Renal cortical epithelial cell (primary cell): ENCODE measurements at regions not wholly inside any gene's neighbourhood (a gene's known extent, or its start where the extent isn't known, plus 50 kb on each side); places are given as distances from the start of the nearest gene placed in this dataset.

Experiments
- DNase-seq: peaks from one replicate; pipeline ENCODE4 v3.0.0-alpha.2; 2011; ENCODE audit warnings: low read depth

DNA sequence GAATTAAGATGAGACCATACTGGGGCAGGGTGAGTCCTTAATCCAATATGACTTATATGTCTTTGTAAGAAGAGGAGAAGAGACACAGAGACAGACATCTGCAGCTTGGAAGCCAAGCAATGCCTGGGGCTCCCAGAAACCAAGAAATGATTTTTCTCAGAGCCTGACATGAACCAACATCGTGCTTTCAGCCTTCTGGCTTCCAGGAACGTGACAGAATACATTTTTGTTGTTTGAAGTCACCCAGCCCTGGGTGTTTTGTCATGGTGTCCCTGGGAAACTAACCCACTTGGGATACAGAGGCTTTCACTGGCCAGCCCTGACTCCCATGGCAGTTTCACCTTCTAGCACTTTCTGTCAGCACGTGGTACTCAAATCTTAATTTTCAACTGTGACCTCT lies 95.3 kb upstream of the SLC10A2 start:
- no peak for DNase-seq

DNA sequence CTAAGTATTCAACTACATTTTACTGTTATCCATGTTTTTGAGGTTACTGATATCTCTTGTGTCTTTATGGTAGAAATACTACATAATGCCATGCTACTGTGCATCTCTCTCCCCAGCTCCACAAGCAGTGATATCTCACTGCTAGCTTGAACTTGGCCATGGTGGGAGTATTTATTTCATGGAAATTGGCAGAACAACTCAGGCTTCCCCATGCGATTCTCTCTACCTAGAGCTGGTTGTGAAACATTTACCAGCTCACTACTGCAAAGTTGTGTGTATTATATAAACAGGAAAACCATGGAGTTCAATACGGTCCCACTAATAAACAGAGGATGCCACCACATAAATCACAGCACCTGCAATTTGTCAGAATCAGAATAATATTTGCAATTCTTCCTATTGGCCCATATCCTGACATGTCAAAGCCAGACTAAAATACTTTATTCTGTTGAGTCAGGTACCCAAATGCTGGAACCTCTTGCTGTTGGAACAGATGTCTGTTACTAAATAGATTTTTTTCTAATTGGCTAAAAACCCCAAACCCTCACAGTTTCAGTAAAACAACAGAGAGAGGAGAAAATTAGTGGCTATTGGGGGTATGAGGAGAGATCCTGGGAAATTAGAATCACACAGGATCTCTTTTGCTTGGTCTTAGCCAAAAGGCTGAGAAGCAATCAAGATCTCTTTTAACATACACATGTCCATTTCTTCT lies 91.4 kb upstream of the SLC10A2 start:
- DNase-seq: no peak

DNA sequence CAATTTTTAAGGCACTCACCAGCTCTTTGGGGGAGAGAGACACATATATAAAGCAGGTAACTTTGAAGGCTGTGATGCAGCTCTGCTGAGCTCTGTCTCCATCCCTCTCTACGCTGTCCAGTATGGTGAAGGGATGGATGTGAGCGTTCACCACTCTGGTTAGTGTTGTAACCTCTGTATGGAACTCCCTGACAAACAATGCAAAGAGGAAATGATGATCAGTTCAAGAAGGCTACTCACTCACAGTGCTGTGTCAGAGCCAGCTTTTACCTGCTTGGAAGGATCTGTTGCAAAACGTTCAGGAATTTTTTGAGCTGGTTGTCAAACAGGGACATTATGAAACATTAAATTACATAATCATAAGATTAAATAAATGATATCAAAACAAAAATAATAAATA lies 90.8 kb upstream of the SLC10A2 start:
- DNase-seq: peak; percentile 16

DNA sequence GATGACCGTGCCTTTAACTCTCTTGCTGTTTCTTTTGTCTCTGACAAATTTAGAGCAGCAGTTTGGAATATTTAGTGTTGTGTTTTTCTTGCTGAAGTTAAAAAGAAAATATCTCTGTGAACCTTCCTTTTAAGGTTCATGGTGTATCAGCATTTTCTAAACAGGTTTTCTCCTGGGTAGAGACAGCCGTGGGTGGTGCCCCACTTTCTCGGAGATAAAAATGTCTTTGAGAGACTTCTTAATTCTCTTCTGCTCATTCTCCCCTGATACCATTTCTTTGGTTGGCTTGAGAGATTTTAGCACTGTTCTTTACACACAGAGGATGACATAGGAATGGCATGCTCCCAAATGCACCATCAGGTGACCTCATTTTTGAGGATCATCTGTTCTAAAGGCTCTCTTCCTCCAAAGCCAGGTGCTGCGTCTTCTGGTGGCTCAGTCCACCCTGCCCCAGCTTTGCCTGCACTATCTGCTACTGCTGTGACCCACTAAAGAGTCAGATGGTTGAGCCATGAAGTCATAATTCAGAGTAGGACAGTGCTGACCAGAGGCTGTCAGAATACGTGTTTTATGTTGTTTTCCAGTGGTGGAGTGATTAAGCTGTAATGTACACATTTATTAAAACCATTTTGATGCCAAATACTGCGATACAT lies 90.3 kb upstream of the SLC10A2 start:
- DNase-seq: no peak

DNA sequence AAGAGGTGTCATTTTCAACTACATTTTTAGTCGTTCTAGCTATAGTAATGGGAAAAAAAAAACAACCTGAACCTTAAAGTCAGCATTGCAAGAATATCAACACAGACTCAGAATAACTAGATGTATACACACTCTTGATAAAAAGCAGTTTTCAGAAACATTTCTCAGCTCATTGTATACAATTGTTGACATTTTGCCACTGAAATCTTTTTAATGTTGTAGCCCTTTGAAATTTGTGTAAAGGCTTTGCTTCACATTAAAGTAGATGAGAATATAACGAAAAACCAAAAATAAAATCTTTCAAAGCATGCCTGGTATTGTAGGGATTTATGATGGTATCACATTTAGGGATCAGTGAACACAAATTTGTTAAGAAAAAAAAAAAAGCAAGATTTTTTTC lies 87.2 kb upstream of the SLC10A2 start:
- DNase-seq: no peak

DNA sequence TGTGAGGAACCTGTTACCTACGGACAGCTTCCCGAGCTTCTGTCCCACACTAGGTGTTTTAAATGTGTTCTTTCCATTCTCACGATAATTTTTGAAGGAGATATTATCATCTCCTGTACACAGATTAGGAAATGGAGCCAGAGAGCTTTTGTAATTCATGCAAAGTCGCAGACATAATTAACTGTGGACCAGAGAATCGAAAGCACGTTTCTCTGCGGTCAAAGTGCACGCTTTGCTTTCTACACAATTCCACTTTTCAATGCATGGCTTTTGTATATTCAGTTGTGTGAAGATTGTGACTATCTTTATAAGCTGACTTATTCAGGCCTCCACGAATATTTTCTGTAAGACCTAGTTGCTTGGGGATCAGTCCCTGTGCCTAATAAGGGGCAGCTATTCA lies 81.7 kb upstream of the SLC10A2 start:
- no peak for DNase-seq

DNA sequence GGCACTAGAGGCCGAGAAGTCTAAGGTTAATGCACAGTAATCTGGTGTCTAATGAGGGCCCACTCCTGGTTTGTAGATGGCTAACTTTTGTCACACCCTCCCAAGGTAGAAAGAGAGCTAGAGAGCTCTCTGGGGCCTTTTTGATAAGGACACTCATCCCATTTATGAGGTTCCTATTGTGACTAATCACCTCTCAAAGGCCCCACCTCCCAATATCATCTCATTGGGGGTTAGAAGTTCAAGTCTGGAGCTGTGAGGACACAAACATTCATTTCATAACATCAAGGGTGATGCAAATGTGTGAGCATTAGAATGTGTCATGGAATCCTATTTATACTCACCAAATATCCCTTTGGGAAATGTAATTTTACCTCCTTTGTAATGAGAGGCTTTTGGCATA lies 79.2 kb upstream of the SLC10A2 start:
- DNase-seq: no peak

DNA sequence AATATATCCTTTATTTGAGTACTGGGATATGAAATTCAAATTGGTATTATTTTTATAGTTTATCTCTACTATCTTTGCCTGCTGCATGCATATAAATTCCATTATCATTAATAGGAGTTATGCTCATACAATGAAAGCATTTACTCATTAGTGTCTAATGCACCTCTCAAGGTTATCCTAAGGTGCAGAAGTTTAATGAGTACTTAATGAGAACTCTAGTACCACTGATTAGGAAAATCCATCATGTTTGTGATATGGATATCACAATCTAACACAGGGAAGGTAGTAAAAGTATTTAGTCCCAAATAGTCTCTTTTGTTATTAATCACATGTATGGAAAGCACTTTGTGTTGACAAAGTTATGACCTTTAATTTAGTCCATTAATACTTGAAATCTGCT lies 77.2 kb upstream of the SLC10A2 start:
- DNase-seq: no peak

DNA sequence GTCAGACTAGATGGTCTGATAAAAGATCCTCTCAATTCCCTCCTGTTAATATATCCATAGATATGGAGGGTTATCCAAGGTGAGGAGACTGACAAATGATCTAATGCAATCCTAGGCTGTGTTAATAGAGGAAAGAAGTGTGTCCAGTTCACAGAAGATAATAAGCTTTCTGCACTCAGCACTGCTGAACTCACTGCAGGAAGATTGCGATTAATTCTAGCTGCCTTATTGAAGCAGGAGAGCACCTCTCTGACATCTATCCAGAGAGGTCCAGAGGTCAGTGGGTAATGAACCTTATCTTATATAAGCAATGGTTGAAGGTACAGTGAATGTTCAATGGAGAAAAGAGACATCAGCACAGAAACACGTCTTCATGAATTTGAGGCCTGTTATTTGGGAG lies 75.9 kb upstream of the SLC10A2 start:
- no peak for DNase-seq

DNA sequence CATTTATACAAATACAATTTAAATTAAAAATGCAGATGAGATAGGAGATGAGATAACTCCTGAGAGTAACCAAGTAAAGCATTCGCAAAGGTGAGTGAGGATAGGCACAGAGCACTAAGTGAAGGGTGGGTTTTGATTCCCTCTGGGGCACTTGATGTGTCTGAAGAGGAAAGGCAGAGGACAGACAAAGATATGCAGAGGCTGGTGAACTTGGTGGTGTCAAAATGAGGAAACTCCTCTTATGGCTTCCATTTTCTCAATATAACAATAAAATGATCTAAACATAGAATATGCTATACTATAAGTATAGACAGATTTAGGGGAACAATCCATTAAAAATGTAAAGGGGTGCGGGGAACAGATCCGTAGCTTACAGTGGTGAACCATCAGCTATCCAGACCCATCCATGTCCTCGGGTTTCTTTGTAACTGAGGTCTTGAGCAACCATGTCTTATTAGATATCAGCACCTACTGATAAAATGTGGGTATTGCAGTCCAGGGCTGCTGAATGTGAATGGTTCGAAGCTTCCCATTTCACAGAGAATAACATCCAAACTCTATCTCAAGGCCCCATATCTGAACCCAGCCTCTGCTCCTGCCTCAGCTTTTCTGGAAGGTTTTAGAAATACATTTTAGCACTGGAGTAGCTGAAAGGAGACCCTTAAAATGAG lies 73.9 kb upstream of the SLC10A2 start:
- DNase-seq: peak; percentile 67

DNA sequence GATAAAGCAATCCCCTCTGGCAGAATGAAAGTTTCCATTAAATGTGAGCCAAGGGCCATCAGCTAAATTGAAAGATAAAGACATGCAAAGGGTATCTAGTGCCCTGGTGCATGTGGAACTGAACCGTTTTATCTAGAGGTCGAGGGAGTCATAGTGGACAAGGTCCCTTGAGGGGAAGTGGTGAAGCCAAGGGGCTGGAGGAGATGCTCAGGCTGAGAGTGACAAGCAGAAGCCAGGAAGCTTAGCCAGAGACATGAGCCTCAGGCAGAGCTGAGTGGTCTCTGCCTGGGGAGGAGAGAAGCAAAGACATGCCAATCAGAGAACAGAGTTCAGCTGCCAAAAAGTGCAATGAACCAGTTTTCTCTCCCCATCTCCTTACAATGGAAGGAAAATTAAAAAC lies 68.1 kb upstream of the SLC10A2 start:
- DNase-seq: no peak

DNA sequence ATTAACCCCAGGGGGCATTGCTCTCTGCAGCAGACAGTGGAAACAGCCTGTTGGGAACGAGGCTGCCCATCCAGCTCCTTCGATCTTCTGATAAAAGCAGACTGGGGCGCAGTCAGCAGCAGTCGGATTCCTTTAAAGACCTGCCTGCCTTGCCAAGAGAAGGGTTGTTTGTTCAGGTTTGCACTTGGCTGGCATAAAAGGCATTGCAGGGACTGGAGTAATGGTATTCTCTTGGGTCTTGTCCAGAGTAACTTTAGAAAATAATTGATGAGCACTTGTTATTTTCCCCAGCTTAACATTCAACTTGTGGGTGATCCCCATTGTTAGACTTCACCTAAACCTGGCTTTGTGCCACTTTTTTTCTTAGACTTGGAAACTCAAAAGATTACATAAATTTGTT lies 67.3 kb upstream of the SLC10A2 start:
- DNase-seq: peak; percentile 90

DNA sequence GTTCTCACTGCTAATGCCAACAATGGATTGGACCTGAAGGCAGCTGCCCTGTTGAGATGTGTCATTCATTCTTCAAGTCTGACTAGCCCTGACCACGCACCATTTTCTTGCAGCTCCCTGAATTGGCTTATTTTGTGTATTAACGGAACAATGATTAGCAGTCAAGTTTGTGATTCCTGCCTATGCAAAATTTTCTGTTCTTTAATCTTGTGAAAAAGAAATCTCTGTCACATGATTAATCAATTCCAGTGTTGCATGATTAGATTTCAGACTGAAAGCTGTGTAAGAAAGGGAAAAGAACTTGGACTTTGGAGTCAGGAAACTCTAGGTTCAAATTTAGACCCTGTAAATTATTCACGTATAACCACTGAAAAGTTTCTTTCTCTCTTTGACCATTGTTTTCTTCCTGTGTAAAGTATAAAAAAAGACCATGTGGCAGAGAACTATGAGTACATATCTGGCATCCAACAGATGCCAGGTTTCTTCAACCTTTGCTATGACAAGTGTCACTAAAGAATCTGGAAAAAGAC lies 64.5 kb upstream of the SLC10A2 start:
- DNase-seq: peak; percentile 93

DNA sequence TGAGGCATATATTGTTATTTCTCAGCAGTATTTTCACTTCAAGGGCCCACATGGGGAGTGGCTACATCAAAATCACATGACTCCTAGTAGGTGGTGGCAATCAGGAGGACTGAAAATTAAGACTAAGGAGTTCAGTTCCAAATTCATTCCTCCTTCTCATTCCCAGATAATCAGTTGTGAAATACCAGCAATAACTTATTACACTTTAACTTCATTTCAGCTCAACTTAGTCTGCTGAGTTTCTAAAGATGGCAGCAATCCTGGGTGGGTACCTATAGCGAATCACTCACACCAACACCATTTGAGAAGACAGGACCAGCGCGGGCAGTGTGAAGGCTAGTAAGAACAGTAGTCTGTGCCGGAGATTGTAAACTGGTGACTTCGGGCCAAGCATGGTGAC lies 63.9 kb upstream of the SLC10A2 start:
- no peak for DNase-seq
